Liver (tissue), 8 donors: ENCODE measurements at regions not wholly inside any gene's neighbourhood (a gene's known extent, or its start where the extent isn't known, plus 50 kb on each side); places are given as distances from the start of the nearest gene placed in this dataset.

Experiments
- DNase-seq: peaks from one replicate; pipeline ENCODE4 v3.0.0-alpha.2; 2017; ENCODE audit warnings: low spot score
- H3K27ac ChIP-seq, 2 donors: one replicate each; pipeline ENCODE4 v1.7.0; 2013; ENCODE audit warnings: inconsistent platforms in 2 of 2, low read length in 2 of 2, control low read depth in 1 of 2, low read depth in 1 of 2, mild to moderate bottlenecking in 1 of 2
- H3K27me3 ChIP-seq, 4 donors: one replicate each; pipeline versions ENCODE4 v1.6.1 to v1.7.0; 2013; ENCODE audit warnings: low read length in 3 of 4, inconsistent platforms in 1 of 4, mild to moderate bottlenecking in 1 of 4, moderate library complexity in 1 of 4; ENCODE audit not compliant: control insufficient read depth in 4 of 4, insufficient read depth in 4 of 4
- H3K36me3 ChIP-seq, 4 donors: one replicate each; pipeline versions ENCODE4 v1.6.1 to v1.7.0; 2013; ENCODE audit warnings: low read length in 3 of 4, mild to moderate bottlenecking in 3 of 4, low read depth in 1 of 4, moderate library complexity in 1 of 4; ENCODE audit not compliant: control insufficient read depth in 4 of 4, insufficient read depth in 3 of 4
- H3K4me1 ChIP-seq, 4 donors: one replicate each; pipeline versions ENCODE4 v1.6.1 to v1.7.0; 2013; ENCODE audit warnings: low read length in 3 of 4, mild to moderate bottlenecking in 3 of 4, moderate library complexity in 1 of 4; ENCODE audit not compliant: control insufficient read depth in 4 of 4, insufficient read depth in 4 of 4
- H3K4me3 ChIP-seq, 3 donors: one replicate each; pipeline versions ENCODE4 v1.6.1 to v1.7.0; 2013; ENCODE audit warnings: low read length in 3 of 3, control low read depth in 1 of 3, low read depth in 1 of 3, mild to moderate bottlenecking in 1 of 3
- H3K9ac ChIP-seq, 2 donors: one replicate each; pipeline ENCODE4 v1.7.0; 2013; ENCODE audit warnings: low read length in 2 of 2, mild to moderate bottlenecking in 2 of 2, moderate library complexity in 2 of 2, control low read depth in 1 of 2, low read depth in 1 of 2
- H3K9me3 ChIP-seq, 4 donors: one replicate each; pipeline versions ENCODE4 v1.6.1 to v1.7.0; 2013; ENCODE audit warnings: low read length in 3 of 4; ENCODE audit not compliant: control insufficient read depth in 4 of 4
- EGR1 ChIP-seq, 2 donors: IDR thresholded peaks; 2 replicates each; pipeline ENCODE4 v1.6.1; 2016 to 2018; ENCODE audit warnings: antibody characterized with exemption in 2 of 2, low read depth in 2 of 2
- FOXA1 ChIP-seq: IDR thresholded peaks from 2 replicates; pipeline ENCODE4 v1.6.1; 2016; ENCODE audit warnings: antibody characterized with exemption
- FOXA2 ChIP-seq: IDR thresholded peaks from 2 replicates; pipeline ENCODE4 v1.6.1; 2016; ENCODE audit warnings: antibody characterized with exemption
- GABPA ChIP-seq, 2 donors: IDR thresholded peaks in 1 of 2; conservative IDR thresholded peaks in 1 of 2; 2 replicates each; pipeline ENCODE4 v1.6.1; 2016; ENCODE audit warnings: antibody characterized with exemption in 2 of 2, mild to moderate bottlenecking in 1 of 2, moderate library complexity in 1 of 2
- HNF4A ChIP-seq, 2 donors: conservative IDR thresholded peaks; 2 replicates each; pipeline ENCODE4 v1.6.1; 2016; ENCODE audit warnings: antibody characterized with exemption in 2 of 2, mild to moderate bottlenecking in 2 of 2
- HNF4G ChIP-seq: IDR thresholded peaks from 2 replicates; pipeline ENCODE4 v1.6.1; 2016; ENCODE audit warnings: antibody characterized with exemption
- JUND ChIP-seq, 2 donors: IDR thresholded peaks; 2 replicates each; pipeline ENCODE4 v1.6.1; 2016; ENCODE audit warnings: antibody characterized with exemption in 2 of 2
- MAX ChIP-seq: IDR thresholded peaks from 2 replicates; pipeline ENCODE4 v1.6.1; 2016; ENCODE audit warnings: antibody characterized with exemption
- NR2F2 ChIP-seq: IDR thresholded peaks from 2 replicates; pipeline ENCODE4 v1.6.1; 2016; ENCODE audit warnings: antibody characterized with exemption
- RAD21 ChIP-seq, 2 donors: IDR thresholded peaks; 2 replicates each; pipeline ENCODE4 v1.6.1; 2016; ENCODE audit warnings: antibody characterized with exemption in 2 of 2, mild to moderate bottlenecking in 2 of 2
- RXRA ChIP-seq, 2 donors: IDR thresholded peaks; 2 replicates each; pipeline ENCODE4 v1.6.1; 2017 to 2018; ENCODE audit warnings: antibody characterized with exemption in 2 of 2, mild to moderate bottlenecking in 1 of 2
- SP1 ChIP-seq: IDR thresholded peaks from 2 replicates; pipeline ENCODE4 v1.6.1; 2018; ENCODE audit warnings: antibody characterized with exemption, mild to moderate bottlenecking
- TAF1 ChIP-seq: conservative IDR thresholded peaks from 2 replicates; pipeline ENCODE4 v1.6.1; 2016; ENCODE audit warnings: antibody characterized with exemption, mild to moderate bottlenecking
- YY1 ChIP-seq: IDR thresholded peaks from 2 replicates; pipeline ENCODE4 v1.6.1; 2016; ENCODE audit warnings: antibody characterized with exemption, mild to moderate bottlenecking
- ZBTB33 ChIP-seq: IDR thresholded peaks from 2 replicates; pipeline ENCODE4 v1.6.1; 2016; ENCODE audit warnings: antibody characterized with exemption
- WGBS: extraction: QIAGEN DNeasy Blood & Tissue Kit; methylation state at CpG from one replicate; pipeline ENCODE4 v1.1.7; 2013; 5-methylcytosine and 5-hydroxymethylcytosine counted together
- TF ChIP-seq, protein P1 (sequence below): IDR thresholded peaks from 2 replicates; pipeline ENCODE4 v1.6.1; 2016; ENCODE audit warnings: antibody characterized with exemption, mild to moderate bottlenecking
- TF ChIP-seq, protein P2 (sequence below): IDR thresholded peaks from 2 replicates; pipeline ENCODE4 v1.6.1; 2016; ENCODE audit warnings: antibody characterized with exemption
- TF ChIP-seq, protein P3 (sequence below): fragments of 150-350 bp; IDR thresholded peaks from 2 replicates; pipeline ENCODE4 v1.5.1; 2017; ENCODE audit warnings: improper control_type of control experiment, low read depth, low read length; ENCODE audit not compliant: missing input control
- donor health status: healthy.
- donor health status: healthy.
- donor health status: healthy.
- donor health status: healthy.
- donor health status: healthy.

DNA sequence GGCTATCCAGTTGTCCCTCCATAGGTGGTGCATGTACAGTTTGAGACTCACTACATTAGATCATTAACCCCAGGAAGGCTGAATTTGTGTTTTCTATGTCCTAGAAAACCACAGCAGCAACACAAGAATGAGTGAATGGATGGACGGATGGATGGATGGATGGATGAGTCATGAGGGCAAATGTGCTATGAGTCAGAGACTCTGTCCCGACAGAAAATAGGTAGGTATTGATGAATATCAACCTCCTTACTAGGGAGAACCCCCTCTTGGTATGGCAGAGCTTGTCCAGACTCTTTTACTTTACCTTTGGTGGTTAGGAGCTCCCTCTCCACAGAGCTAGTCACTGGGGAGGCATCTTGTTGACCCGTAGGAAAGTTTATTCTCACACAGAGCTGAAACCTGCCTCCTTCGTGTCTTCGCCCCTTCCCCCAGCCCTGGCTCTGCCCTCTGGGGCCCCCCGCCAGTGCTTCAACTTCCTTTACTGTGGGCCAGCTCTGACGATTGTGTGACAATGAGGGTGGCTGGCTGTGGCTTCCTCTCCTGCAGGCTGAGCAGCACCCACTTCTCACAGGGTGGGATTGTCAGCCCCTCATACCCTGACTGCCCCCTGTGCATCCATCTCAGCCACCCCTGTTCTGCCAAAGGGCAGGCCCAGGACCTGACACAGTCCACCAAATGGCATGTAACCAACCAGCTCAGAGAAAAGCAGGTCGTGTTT, 145.2 kb downstream of the FOXD2 start:
- peaks cover 0 to 4% (median 0%) of the 10 kb centered on the region in 4 donors for H3K4me1 ChIP-seq
- H3K9me3 ChIP-seq: no peaks in the 10 kb centered on the region
- 69% methylated on average over 8 of the region's 8 CpGs for WGBS
- H3K9ac ChIP-seq: no peak overlapping the region
- H3K36me3 ChIP-seq: no peaks in the 10 kb centered on the region
- H3K4me3 ChIP-seq: no peak overlapping the region
- no peaks in the 10 kb centered on the region for H3K27me3 ChIP-seq
- TF ChIP-seq, protein P1, sequence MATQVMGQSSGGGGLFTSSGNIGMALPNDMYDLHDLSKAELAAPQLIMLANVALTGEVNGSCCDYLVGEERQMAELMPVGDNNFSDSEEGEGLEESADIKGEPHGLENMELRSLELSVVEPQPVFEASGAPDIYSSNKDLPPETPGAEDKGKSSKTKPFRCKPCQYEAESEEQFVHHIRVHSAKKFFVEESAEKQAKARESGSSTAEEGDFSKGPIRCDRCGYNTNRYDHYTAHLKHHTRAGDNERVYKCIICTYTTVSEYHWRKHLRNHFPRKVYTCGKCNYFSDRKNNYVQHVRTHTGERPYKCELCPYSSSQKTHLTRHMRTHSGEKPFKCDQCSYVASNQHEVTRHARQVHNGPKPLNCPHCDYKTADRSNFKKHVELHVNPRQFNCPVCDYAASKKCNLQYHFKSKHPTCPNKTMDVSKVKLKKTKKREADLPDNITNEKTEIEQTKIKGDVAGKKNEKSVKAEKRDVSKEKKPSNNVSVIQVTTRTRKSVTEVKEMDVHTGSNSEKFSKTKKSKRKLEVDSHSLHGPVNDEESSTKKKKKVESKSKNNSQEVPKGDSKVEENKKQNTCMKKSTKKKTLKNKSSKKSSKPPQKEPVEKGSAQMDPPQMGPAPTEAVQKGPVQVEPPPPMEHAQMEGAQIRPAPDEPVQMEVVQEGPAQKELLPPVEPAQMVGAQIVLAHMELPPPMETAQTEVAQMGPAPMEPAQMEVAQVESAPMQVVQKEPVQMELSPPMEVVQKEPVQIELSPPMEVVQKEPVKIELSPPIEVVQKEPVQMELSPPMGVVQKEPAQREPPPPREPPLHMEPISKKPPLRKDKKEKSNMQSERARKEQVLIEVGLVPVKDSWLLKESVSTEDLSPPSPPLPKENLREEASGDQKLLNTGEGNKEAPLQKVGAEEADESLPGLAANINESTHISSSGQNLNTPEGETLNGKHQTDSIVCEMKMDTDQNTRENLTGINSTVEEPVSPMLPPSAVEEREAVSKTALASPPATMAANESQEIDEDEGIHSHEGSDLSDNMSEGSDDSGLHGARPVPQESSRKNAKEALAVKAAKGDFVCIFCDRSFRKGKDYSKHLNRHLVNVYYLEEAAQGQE: no peak
- no peak for TF ChIP-seq RXRA (IDR thresholded peaks at IDR 0.05)
- TF ChIP-seq ZBTB33: no peak
- no peak for TF ChIP-seq FOXA2
- TF ChIP-seq GABPA (IDR thresholded peaks at IDR 0.05 in 1 of 2, conservative IDR thresholded peaks at IDR 0.05 in 1 of 2): no peak
- no peak for TF ChIP-seq NR2F2
- no peak for DNase-seq
- no peak overlapping the region for H3K27ac ChIP-seq

- Histone ChIP-seq H3K27me3 (no peaks in the 10 kb centered on the region), H3K27ac (no peak overlapping the region), H3K4me3 (no peak overlapping the region), H3K9ac (no peak overlapping the region), H3K36me3 (no peaks in the 10 kb centered on the region), H3K4me1 (no peaks in the 10 kb centered on the region), H3K9me3 (no peaks in the 10 kb centered on the region)
- WGBS: 81% methylated on average over 1 of the region's 1 CpG
- no peak for DNase-seq
- TF ChIP-seq JUND (IDR thresholded peaks at IDR 0.05): no peak
- no peak for TF ChIP-seq HNF4A (conservative IDR thresholded peaks at IDR 0.05)
- TF ChIP-seq MAX: no peak
- TF ChIP-seq YY1: no peak
- TF ChIP-seq, protein P2, sequence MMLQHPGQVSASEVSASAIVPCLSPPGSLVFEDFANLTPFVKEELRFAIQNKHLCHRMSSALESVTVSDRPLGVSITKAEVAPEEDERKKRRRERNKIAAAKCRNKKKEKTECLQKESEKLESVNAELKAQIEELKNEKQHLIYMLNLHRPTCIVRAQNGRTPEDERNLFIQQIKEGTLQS: no peak
- no peak for TF ChIP-seq FOXA2
- TF ChIP-seq, protein P3, sequence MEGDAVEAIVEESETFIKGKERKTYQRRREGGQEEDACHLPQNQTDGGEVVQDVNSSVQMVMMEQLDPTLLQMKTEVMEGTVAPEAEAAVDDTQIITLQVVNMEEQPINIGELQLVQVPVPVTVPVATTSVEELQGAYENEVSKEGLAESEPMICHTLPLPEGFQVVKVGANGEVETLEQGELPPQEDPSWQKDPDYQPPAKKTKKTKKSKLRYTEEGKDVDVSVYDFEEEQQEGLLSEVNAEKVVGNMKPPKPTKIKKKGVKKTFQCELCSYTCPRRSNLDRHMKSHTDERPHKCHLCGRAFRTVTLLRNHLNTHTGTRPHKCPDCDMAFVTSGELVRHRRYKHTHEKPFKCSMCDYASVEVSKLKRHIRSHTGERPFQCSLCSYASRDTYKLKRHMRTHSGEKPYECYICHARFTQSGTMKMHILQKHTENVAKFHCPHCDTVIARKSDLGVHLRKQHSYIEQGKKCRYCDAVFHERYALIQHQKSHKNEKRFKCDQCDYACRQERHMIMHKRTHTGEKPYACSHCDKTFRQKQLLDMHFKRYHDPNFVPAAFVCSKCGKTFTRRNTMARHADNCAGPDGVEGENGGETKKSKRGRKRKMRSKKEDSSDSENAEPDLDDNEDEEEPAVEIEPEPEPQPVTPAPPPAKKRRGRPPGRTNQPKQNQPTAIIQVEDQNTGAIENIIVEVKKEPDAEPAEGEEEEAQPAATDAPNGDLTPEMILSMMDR: no peak
- TF ChIP-seq NR2F2: no peak
- TF ChIP-seq, protein P1: no peak
- TF ChIP-seq SP1: no peak
- TF ChIP-seq FOXA1: no peak
- no peak for TF ChIP-seq EGR1 (IDR thresholded peaks at IDR 0.05; ENCODE audit: low read depth in 2 of 2)
- TF ChIP-seq RAD21 (IDR thresholded peaks at IDR 0.05): no peak
- no peak for TF ChIP-seq GABPA (IDR thresholded peaks at IDR 0.05 in 1 of 2, conservative IDR thresholded peaks at IDR 0.05 in 1 of 2)
- TF ChIP-seq HNF4G: no peak
- no peak for TF ChIP-seq RXRA (IDR thresholded peaks at IDR 0.05)
- no peak for TF ChIP-seq TAF1
- no peak for TF ChIP-seq ZBTB33
These were observed 146.4 kb downstream of the FOXD2 start for GRCh38 chr1:47584249-47584648.
